CD14-positive monocyte (primary cell): ENCODE measurements at regions not wholly inside any gene's neighbourhood (a gene's known extent, or its start where the extent isn't known, plus 50 kb on each side); places are given as distances from the start of the nearest gene placed in this dataset.
"Not testable (repeated sequence)": the region's sequence is repeated elsewhere in the genome, so short reads cannot be mapped to it uniquely, and the experiment has no call there.

Source experiments
- DNase-seq, 3 donors: peaks; one replicate each; pipeline ENCODE4 v3.0.0-alpha.2; 2011 to 2022
- H2AFZ ChIP-seq: 2 replicates; pipeline ENCODE4 v1.6.0; 2012; ENCODE audit warnings: mild to moderate bottlenecking, low read depth, low read length, inconsistent platforms; ENCODE audit not compliant: insufficient read depth, poor library complexity, severe bottlenecking
- H3K27ac ChIP-seq, 2 donors: 1 replicate in 1 of 2; 2 replicates in 1 of 2; pipeline ENCODE4 v1.5.1; 2012 to 2013; ENCODE audit warnings: low read length in 2 of 2, control low read depth in 1 of 2, inconsistent platforms in 1 of 2, low read depth in 1 of 2, mild to moderate bottlenecking in 1 of 2
- H3K27me3 ChIP-seq, 2 donors: one replicate each; pipeline versions ENCODE4 v1.6.0 to v1.6.1; 2011 to 2013; ENCODE audit warnings: low read length in 2 of 2; ENCODE audit not compliant: control insufficient read depth in 2 of 2, insufficient read depth in 2 of 2
- H3K36me3 ChIP-seq, 2 donors: replicated peaks in 1 of 2; 1 replicate in 1 of 2; 2 replicates in 1 of 2; pipeline versions ENCODE4 v1.5.1 to v1.6.1; 2012 to 2013; ENCODE audit warnings: low read length in 2 of 2, control low read depth in 1 of 2, inconsistent platforms in 1 of 2, mild to moderate bottlenecking in 1 of 2; ENCODE audit not compliant: insufficient read depth in 2 of 2, control insufficient read depth in 1 of 2
- H3K4me1 ChIP-seq, 2 donors: 1 replicate in 1 of 2; 2 replicates in 1 of 2; pipeline versions ENCODE4 v1.5.1 to v1.6.1; 2012 to 2013; ENCODE audit warnings: low read length in 2 of 2, control low read depth in 1 of 2, inconsistent platforms in 1 of 2, mild to moderate bottlenecking in 1 of 2, moderate library complexity in 1 of 2; ENCODE audit not compliant: insufficient read depth in 2 of 2, control insufficient read depth in 1 of 2
- H3K4me2 ChIP-seq: replicated peaks from 2 replicates; pipeline ENCODE3; 2012; ENCODE audit warnings: low read length, moderate library complexity, mild to moderate bottlenecking; ENCODE audit not compliant: poor library complexity, severe bottlenecking; ENCODE audit errors: extremely low read depth
- H3K4me3 ChIP-seq, 3 experiments: fragments of 200-600 bp in 1 of 3; sonication (generic) in 1 of 3; replicated peaks in 1 of 3; 1 replicate in 2 of 3; 2 replicates in 1 of 3; pipeline ENCODE4 v1.5.1; 2011 to 2013; ENCODE audit warnings: low read length in 3 of 3, mild to moderate bottlenecking in 3 of 3, control low read depth in 2 of 3, low read depth in 2 of 3, inconsistent platforms in 1 of 3, moderate library complexity in 1 of 3
- H3K79me2 ChIP-seq: 2 replicates; pipeline ENCODE4 v1.6.0; 2012; ENCODE audit warnings: mild to moderate bottlenecking, control low read depth, inconsistent platforms, low read length, moderate library complexity; ENCODE audit not compliant: insufficient read depth
- H3K9ac ChIP-seq: 2 replicates; pipeline ENCODE4 v1.6.0; 2017; ENCODE audit warnings: low read length, mild to moderate bottlenecking; ENCODE audit not compliant: insufficient read depth, poor library complexity, severe bottlenecking
- H3K9me3 ChIP-seq, 2 donors: replicated peaks in 1 of 2; 1 replicate in 1 of 2; 2 replicates in 1 of 2; pipeline versions ENCODE4 v1.5.1 to v1.6.1; 2012 to 2013; ENCODE audit warnings: low read length in 2 of 2, control low read depth in 1 of 2; ENCODE audit not compliant: control insufficient read depth in 1 of 2, insufficient read depth in 1 of 2
- H4K20me1 ChIP-seq: 2 replicates; pipeline ENCODE4 v1.6.0; 2012; ENCODE audit warnings: mild to moderate bottlenecking, low read length, control low read depth, moderate library complexity; ENCODE audit not compliant: insufficient read depth
- H3K27ac Mint-ChIP-seq, 7 donors: one replicate each; pipeline ENCODE4 v1.8.0; 2020; ENCODE audit warnings: mild to moderate bottlenecking in 7 of 7, mixed read lengths in 7 of 7, moderate library complexity in 6 of 7, inconsistent platforms in 2 of 7
- H3K27me3 Mint-ChIP-seq, 3 donors: one replicate each; pipeline ENCODE4 v1.8.0; 2021 to 2022; ENCODE audit warnings: low read depth in 3 of 3, mild to moderate bottlenecking in 3 of 3, mixed read lengths in 3 of 3, moderate library complexity in 3 of 3, inconsistent platforms in 1 of 3
- H3K36me3 Mint-ChIP-seq, 2 donors: one replicate each; pipeline ENCODE4 v1.8.0; 2020; ENCODE audit warnings: mixed read lengths in 2 of 2, inconsistent platforms in 1 of 2, mild to moderate bottlenecking in 1 of 2
- H3K4me1 Mint-ChIP-seq: one replicate; pipeline ENCODE4 v1.8.0; 2020; ENCODE audit warnings: mild to moderate bottlenecking, mixed read lengths
- H3K4me3 Mint-ChIP-seq, 2 donors: one replicate each; pipeline ENCODE4 v1.8.0; 2020; ENCODE audit warnings: mild to moderate bottlenecking in 2 of 2, mixed read lengths in 2 of 2, moderate library complexity in 1 of 2
- H3K9me3 Mint-ChIP-seq, 7 donors: one replicate each; pipeline ENCODE4 v1.8.0; 2020 to 2022; ENCODE audit warnings: mixed read lengths in 7 of 7, mild to moderate bottlenecking in 6 of 7, moderate library complexity in 6 of 7, inconsistent platforms in 2 of 7
- WGBS: methylation state at CpG from one replicate; pipeline ENCODE4 v1.1.5; 2013; ENCODE audit warnings: missing lambda C conversion rate; ENCODE audit not compliant: insufficient coverage; 5-methylcytosine and 5-hydroxymethylcytosine counted together
- intact Hi-C, 2 donors: fragments of 100-400 bp; cut with micrococcal nuclease; formaldehyde crosslinking; loops; one replicate each; pipeline versions ENCODE4 v1.15.0 to v1.15.1; 2023

GRCh38 chr18:14447715-14448114 is 95.7 kb downstream of the POTEC start:
- H2AFZ ChIP-seq, intact Hi-C loops, H4K20me1 ChIP-seq, H3K4me1 ChIP-seq, DNase-seq, H3K4me1 Mint-ChIP-seq, H3K9me3 ChIP-seq, H3K79me2 ChIP-seq, H3K36me3 Mint-ChIP-seq, H3K36me3 ChIP-seq, H3K9me3 Mint-ChIP-seq, H3K27me3 ChIP-seq, H3K27ac Mint-ChIP-seq, H3K9ac ChIP-seq, H3K27ac ChIP-seq, H3K4me3 Mint-ChIP-seq, H3K4me3 ChIP-seq, H3K4me2 ChIP-seq: not testable (repeated sequence)
- peaks cover 5 to 19% (median 12%) of the 10 kb centered on the region in 3 donors for H3K27me3 Mint-ChIP-seq
- WGBS: no CpG with 5 or more reads among the region's 4 CpGs

DNA sequence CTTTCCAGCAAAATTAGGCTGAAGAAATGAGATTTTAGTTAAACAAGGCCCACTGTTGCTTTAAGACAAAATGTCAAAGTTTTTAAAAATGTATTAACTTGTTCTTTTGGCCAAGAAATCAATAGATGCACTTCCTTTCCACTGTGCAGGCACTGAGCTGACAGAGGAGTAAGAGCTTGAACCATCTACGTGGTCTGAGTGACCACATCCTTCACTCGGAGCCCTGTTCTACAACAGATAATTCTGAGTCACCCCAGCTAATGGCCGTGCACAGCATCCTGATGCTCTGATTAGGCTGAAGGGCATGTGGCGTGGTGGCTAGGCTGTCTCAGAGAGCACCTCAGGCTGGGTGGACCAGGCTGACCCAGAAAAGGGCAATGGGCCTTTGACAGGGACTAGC is 107.9 kb downstream of the POTEC start:
- H3K9ac ChIP-seq, H2AFZ ChIP-seq, H3K36me3 Mint-ChIP-seq, H3K4me1 Mint-ChIP-seq, H3K4me1 ChIP-seq, intact Hi-C loops, H3K79me2 ChIP-seq, H3K27ac ChIP-seq, H3K4me3 Mint-ChIP-seq, DNase-seq, H4K20me1 ChIP-seq, H3K27ac Mint-ChIP-seq, H3K4me2 ChIP-seq, H3K9me3 ChIP-seq, H3K4me3 ChIP-seq, H3K9me3 Mint-ChIP-seq, H3K36me3 ChIP-seq: not testable (repeated sequence)
- peaks cover 3 to 13% of the 10 kb centered on the region in 2 donors for H3K27me3 ChIP-seq
- WGBS: no CpG with 5 or more reads among the region's 4 CpGs
- peaks cover 7 to 22% (median 17%) of the 10 kb centered on the region in 3 donors for H3K27me3 Mint-ChIP-seq

GRCh38 chr18:14432371-14432770 is 111.0 kb downstream of the POTEC start:
- H3K79me2 ChIP-seq, DNase-seq, intact Hi-C loops, H3K4me1 Mint-ChIP-seq, H3K36me3 ChIP-seq, H2AFZ ChIP-seq, H3K27ac ChIP-seq, H3K36me3 Mint-ChIP-seq, H3K4me3 Mint-ChIP-seq, H4K20me1 ChIP-seq, H3K4me1 ChIP-seq, H3K9me3 ChIP-seq, H3K4me3 ChIP-seq, H3K4me2 ChIP-seq, H3K9ac ChIP-seq, H3K27ac Mint-ChIP-seq: not testable (repeated sequence)
- WGBS: 83% methylated on average over 2 of the region's 10 CpGs
- Mint-ChIP-seq H3K27me3 (peaks cover 11 to 30% (median 24%) of the 10 kb centered on the region in 3 donors), H3K9me3 (peaks cover 0 to 13% (median 4%) of the 10 kb centered on the region in 7 donors)
- H3K27me3 ChIP-seq: peaks cover 5 to 18% of the 10 kb centered on the region in 2 donors

- H4K20me1 ChIP-seq, intact Hi-C loops, H3K79me2 ChIP-seq, H3K4me1 Mint-ChIP-seq, H3K4me2 ChIP-seq, H3K9me3 ChIP-seq, H3K27ac Mint-ChIP-seq, DNase-seq, H3K9ac ChIP-seq, H3K27ac ChIP-seq, H3K36me3 Mint-ChIP-seq, H3K36me3 ChIP-seq, H3K4me1 ChIP-seq: not testable (repeated sequence)
- peaks cover 2 to 20% (median 5%) of the 10 kb centered on the region in 7 donors for H3K9me3 Mint-ChIP-seq
- Histone ChIP-seq H2AFZ (peak overlapping the region; percentile 46), H3K27me3 (peaks cover 5 to 18% of the 10 kb centered on the region in 2 donors), H3K4me3 (peak overlapping the region in 2 of 3 experiments; percentile 22 to 42)
- peak overlapping the region; percentile 58 to 76 for H3K4me3 Mint-ChIP-seq
- peaks cover 11 to 30% (median 24%) of the 10 kb centered on the region in 3 donors for H3K27me3 Mint-ChIP-seq
- WGBS: under 1% methylated on average over 36 of the region's 46 CpGs
Observed at GRCh38 chr18:14431031-14431521, 112.3 kb downstream of the POTEC start.
